Glomerular visceral epithelial cell (primary cell): ENCODE measurements at regions not wholly inside any gene's neighbourhood (a gene's known extent, or its start where the extent isn't known, plus 50 kb on each side); places are given as distances from the start of the nearest gene placed in this dataset.

Experiments
- DNase-seq: peaks from one replicate; pipeline ENCODE4 v3.0.0-alpha.2; 2016; ENCODE audit errors: extremely low spot score

- DNase-seq: no peak
These were observed 616.3 kb upstream of the KLF4 start for GRCh38 chr9:108105885-108106284.

GRCh38 chr9:108104991-108105390 is 615.4 kb upstream of the KLF4 start:
- no peak for DNase-seq

- no peak for DNase-seq
These were observed 613.6 kb upstream of the KLF4 start for GRCh38 chr9:108103046-108103693.

- DNase-seq: no peak
These were observed 611.8 kb upstream of the KLF4 start for GRCh38 chr9:108101410-108101809.

GRCh38 chr9:108100571-108100970 is 611.0 kb upstream of the KLF4 start:
- no peak for DNase-seq

- no peak for DNase-seq
These were observed 610.3 kb upstream of the KLF4 start for GRCh38 chr9:108099854-108100253.

- no peak for DNase-seq
These were observed 605.9 kb upstream of the KLF4 start for GRCh38 chr9:108095496-108095895.

- no peak for DNase-seq
These were observed 605.1 kb upstream of the KLF4 start for GRCh38 chr9:108094676-108094993.

GRCh38 chr9:108093773-108094675 is 604.5 kb upstream of the KLF4 start:
- DNase-seq: peak; percentile 98

GRCh38 chr9:108088916-108089315 is 599.3 kb upstream of the KLF4 start:
- no peak for DNase-seq

GRCh38 chr9:108087781-108088180 is 598.2 kb upstream of the KLF4 start:
- DNase-seq: no peak

GRCh38 chr9:108086624-108087023 is 597.1 kb upstream of the KLF4 start:
- no peak for DNase-seq

- no peak for DNase-seq
These were observed 595.7 kb upstream of the KLF4 start for GRCh38 chr9:108085294-108085693.

GRCh38 chr9:108083796-108084352 is 594.3 kb upstream of the KLF4 start:
- no peak for DNase-seq

- DNase-seq: no peak
These were observed 593.7 kb upstream of the KLF4 start for GRCh38 chr9:108083160-108083750.

- DNase-seq: no peak
These were observed 591.5 kb upstream of the KLF4 start for GRCh38 chr9:108081112-108081511.

- no peak for DNase-seq
These were observed 590.7 kb upstream of the KLF4 start for GRCh38 chr9:108080285-108080684.

- no peak for DNase-seq
These were observed 589.2 kb upstream of the KLF4 start for GRCh38 chr9:108078811-108079210.

- no peak for DNase-seq
These were observed 588.8 kb upstream of the KLF4 start for GRCh38 chr9:108078375-108078774.

- DNase-seq: no peak
These were observed 588.0 kb upstream of the KLF4 start for GRCh38 chr9:108077556-108077955.

- no peak for DNase-seq
These were observed 585.3 kb upstream of the KLF4 start for GRCh38 chr9:108074900-108075299.

GRCh38 chr9:108073823-108074222 is 584.3 kb upstream of the KLF4 start:
- DNase-seq: no peak

GRCh38 chr9:108072740-108073139 is 583.2 kb upstream of the KLF4 start:
- no peak for DNase-seq
